ENCODE measurements at regions not wholly inside any gene's neighbourhood (a gene's known extent, or its start where the extent isn't known, plus 50 kb on each side); places are given as distances from the start of the nearest gene placed in this dataset.
"Not testable (repeated sequence)": the region's sequence is repeated elsewhere in the genome, so short reads cannot be mapped to it uniquely, and the experiment has no call there.

GRCh38 chr4:171521726-171522125 is 291.5 kb upstream of the GALNTL6 start:
- DNase-seq, result no peak

GRCh38 chr4:171519457-171519856 is 293.7 kb upstream of the GALNTL6 start:
- DNase-seq, result no peak

- no peak for DNase-seq
These were observed 295.3 kb upstream of the GALNTL6 start for GRCh38 chr4:171517883-171518282.

- DNase-seq, result no peak
These were observed 296.5 kb upstream of the GALNTL6 start for GRCh38 chr4:171516694-171517093.

- DNase-seq, result no peak
These were observed 328.5 kb upstream of the GALNTL6 start for GRCh38 chr4:171484681-171485080.

- no peak for DNase-seq
These were observed 335.0 kb upstream of the GALNTL6 start for GRCh38 chr4:171478181-171478580.

GRCh38 chr4:171475111-171475510 is 338.1 kb upstream of the GALNTL6 start:
- DNase-seq, result not testable (repeated sequence)

- DNase-seq, result no peak
These were observed 340.0 kb upstream of the GALNTL6 start for GRCh38 chr4:171473155-171473554.

- no peak for DNase-seq
These were observed 341.0 kb upstream of the GALNTL6 start for GRCh38 chr4:171472230-171472629.

- DNase-seq, result no peak
These were observed 348.7 kb upstream of the GALNTL6 start for GRCh38 chr4:171464499-171464898.

GRCh38 chr4:171461191-171461590 is 352.0 kb upstream of the GALNTL6 start:
- no peak for DNase-seq

GRCh38 chr4:171448919-171449481 is 364.2 kb upstream of the GALNTL6 start:
- no peak for DNase-seq

- no peak for DNase-seq
These were observed 364.8 kb upstream of the GALNTL6 start for GRCh38 chr4:171448358-171448757.

GRCh38 chr4:171441300-171441941 is 371.8 kb upstream of the GALNTL6 start:
- no peak for DNase-seq

GRCh38 chr4:171433674-171434073 is 379.5 kb upstream of the GALNTL6 start:
- no peak for DNase-seq

GRCh38 chr4:171432536-171432935 is 380.7 kb upstream of the GALNTL6 start:
- no peak for DNase-seq

- no peak for DNase-seq
These were observed 382.7 kb upstream of the GALNTL6 start for GRCh38 chr4:171430495-171430894.

GRCh38 chr4:171397175-171397574 is 416.0 kb upstream of the GALNTL6 start:
- no peak for DNase-seq

- DNase-seq, result no peak
These were observed 422.6 kb upstream of the GALNTL6 start for GRCh38 chr4:171390626-171391025.

- no peak for DNase-seq
These were observed 434.9 kb upstream of the GALNTL6 start for GRCh38 chr4:171378323-171378722.

- no peak for DNase-seq
These were observed 436.5 kb upstream of the GALNTL6 start for GRCh38 chr4:171376724-171377123.

- DNase-seq, result no peak
These were observed 459.7 kb upstream of the GALNTL6 start for GRCh38 chr4:171353535-171353934.

GRCh38 chr4:171348090-171348489 is 465.1 kb upstream of the GALNTL6 start:
- DNase-seq, result no peak

GRCh38 chr4:171342646-171343045 is 470.6 kb upstream of the GALNTL6 start:
- DNase-seq, result no peak

- no peak for DNase-seq
These were observed 472.9 kb upstream of the GALNTL6 start for GRCh38 chr4:171340258-171340657.
